ENCODE measurements at regions not wholly inside any gene's neighbourhood (a gene's known extent, or its start where the extent isn't known, plus 50 kb on each side); places are given as distances from the start of the nearest gene placed in this dataset.

GRCh38 chr6:165793287-165793825 is 130.3 kb upstream of the PDE10A start:
- TF ChIP-seq, protein P1, sequence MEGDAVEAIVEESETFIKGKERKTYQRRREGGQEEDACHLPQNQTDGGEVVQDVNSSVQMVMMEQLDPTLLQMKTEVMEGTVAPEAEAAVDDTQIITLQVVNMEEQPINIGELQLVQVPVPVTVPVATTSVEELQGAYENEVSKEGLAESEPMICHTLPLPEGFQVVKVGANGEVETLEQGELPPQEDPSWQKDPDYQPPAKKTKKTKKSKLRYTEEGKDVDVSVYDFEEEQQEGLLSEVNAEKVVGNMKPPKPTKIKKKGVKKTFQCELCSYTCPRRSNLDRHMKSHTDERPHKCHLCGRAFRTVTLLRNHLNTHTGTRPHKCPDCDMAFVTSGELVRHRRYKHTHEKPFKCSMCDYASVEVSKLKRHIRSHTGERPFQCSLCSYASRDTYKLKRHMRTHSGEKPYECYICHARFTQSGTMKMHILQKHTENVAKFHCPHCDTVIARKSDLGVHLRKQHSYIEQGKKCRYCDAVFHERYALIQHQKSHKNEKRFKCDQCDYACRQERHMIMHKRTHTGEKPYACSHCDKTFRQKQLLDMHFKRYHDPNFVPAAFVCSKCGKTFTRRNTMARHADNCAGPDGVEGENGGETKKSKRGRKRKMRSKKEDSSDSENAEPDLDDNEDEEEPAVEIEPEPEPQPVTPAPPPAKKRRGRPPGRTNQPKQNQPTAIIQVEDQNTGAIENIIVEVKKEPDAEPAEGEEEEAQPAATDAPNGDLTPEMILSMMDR (conservative IDR thresholded peaks at IDR 0.05; ENCODE audit: low read length) = no peak
- no peak overlapping the region for H3K4me3 ChIP-seq (ENCODE audit: low read length)
- DNase-seq (ENCODE audit: low read depth) = no peak

DNA sequence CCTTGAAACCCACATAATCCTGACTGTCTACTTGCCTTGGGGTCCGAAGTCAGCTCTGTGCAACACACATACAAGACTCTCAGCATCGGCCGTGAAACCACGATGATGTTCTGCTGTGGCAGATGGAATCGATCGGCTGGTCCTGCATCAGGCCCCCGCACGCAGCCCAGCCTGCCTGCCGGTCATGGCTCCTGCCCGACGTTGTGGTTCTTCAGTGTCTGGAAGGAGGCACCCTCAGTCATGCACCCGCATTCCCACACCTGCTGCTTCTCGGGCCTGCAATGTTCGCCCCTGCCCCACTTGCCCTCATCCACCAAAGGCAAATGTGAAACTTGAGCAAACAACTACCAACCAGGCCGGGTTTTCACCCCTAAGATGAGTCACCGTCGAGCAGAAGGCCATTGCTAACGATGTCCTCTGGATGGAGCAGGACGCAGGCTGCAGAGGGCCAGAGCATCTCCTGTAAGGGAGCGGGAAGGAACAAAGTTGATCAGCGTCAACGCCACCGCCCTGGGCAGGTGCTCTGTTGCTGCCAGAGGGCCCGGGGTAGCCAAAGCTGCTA is 128.9 kb upstream of the PDE10A start:
- no peak overlapping the region for H3K4me3 ChIP-seq (ENCODE audit: low read length)
- TF ChIP-seq, protein P1 (conservative IDR thresholded peaks at IDR 0.05; ENCODE audit: low read length) = no peak
- no peak for DNase-seq (ENCODE audit: low read depth)

- no peak for DNase-seq (ENCODE audit: low read depth)
- TF ChIP-seq, protein P1 (conservative IDR thresholded peaks at IDR 0.05; ENCODE audit: low read length) = no peak
- no peak overlapping the region for H3K4me3 ChIP-seq (ENCODE audit: low read length)
These were observed 128.3 kb upstream of the PDE10A start for GRCh38 chr6:165791306-165791705.

GRCh38 chr6:165782812-165783211 is 119.8 kb upstream of the PDE10A start:
- TF ChIP-seq, protein P1 (conservative IDR thresholded peaks at IDR 0.05; ENCODE audit: low read length) = no peak
- H3K4me3 ChIP-seq (ENCODE audit: low read length) = no peak overlapping the region
- no peak for DNase-seq (ENCODE audit: low read depth)

- no peak for DNase-seq (ENCODE audit: low read depth)
- TF ChIP-seq, protein P1 (conservative IDR thresholded peaks at IDR 0.05; ENCODE audit: low read length) = no peak
- H3K4me3 ChIP-seq (ENCODE audit: low read length) = no peak overlapping the region
These were observed 119.1 kb upstream of the PDE10A start for GRCh38 chr6:165782134-165782533.

DNA sequence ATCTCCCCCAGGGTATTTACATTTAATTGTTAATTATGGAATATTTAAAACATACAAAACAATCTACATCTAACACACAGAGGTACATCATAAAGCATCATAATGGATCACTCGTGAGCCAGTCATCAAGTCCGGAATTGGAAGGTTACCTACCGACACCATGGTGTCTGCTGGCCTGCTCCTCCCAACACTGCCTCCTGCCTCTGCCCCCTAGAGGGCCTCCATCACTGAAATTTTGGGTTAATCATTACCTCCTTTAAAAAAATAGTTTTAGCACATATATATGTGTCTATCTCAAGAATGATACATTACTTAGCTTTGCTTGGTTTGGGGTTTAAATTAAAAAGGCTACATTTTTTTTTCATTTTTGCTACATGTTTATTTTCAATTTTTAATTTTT is 114.6 kb upstream of the PDE10A start:
- H3K4me3 ChIP-seq (ENCODE audit: low read length) = no peak overlapping the region
- no peak for DNase-seq (ENCODE audit: low read depth)
- TF ChIP-seq, protein P1 (conservative IDR thresholded peaks at IDR 0.05; ENCODE audit: low read length) = no peak

DNA sequence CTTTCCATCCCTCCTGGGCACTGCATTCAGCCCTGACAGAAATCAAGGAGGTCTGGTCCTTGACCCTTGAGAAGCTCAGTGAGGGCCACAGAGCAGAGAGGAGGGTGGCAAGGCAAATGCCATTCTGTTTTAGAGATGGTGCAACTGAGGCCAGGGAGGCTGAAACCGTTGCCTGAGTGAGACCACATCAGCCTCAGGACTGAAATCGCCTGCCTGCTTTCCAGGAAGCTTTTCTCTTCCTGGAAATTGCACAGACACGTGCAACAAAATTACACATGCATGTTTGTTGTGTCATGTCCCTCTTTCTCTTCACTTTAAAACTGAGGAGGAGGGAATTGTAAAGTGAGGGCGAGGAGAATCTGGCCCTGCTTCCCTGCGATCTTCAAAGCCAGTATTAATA is 113.7 kb upstream of the PDE10A start:
- H3K4me3 ChIP-seq (ENCODE audit: low read length) = no peak overlapping the region
- TF ChIP-seq, protein P1 (conservative IDR thresholded peaks at IDR 0.05; ENCODE audit: low read length) = no peak
- no peak for DNase-seq (ENCODE audit: low read depth)

Data from AG10803 (cell line).